HK-2 (cell line): ENCODE measurements at regions not wholly inside any gene's neighbourhood (a gene's known extent, or its start where the extent isn't known, plus 50 kb on each side); places are given as distances from the start of the nearest gene placed in this dataset.

Source experiments
- DNase-seq: peaks from one replicate; pipeline ENCODE4 v3.0.0-alpha.2; 2018; ENCODE audit not compliant: unreplicated experiment

DNA sequence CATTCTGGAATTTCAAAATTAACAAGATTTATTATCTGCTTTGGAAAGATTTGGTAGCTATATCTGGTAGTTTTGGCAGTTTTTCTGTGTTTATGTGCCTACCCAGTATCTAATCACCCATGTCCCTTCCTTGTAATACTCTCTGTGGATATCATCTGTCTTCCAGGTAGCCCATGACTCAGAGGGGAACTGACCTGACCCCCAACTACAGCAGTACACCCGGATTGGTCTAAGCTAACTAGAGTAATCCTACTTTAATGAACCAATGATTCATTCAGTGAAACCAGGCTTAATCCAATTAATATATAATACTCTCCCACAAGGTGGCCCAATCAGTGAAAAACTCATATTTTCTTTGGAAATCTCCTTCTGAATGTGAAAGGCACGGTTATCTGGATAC is 295.3 kb upstream of the SULF2 start:
- DNase-seq, result no peak

DNA sequence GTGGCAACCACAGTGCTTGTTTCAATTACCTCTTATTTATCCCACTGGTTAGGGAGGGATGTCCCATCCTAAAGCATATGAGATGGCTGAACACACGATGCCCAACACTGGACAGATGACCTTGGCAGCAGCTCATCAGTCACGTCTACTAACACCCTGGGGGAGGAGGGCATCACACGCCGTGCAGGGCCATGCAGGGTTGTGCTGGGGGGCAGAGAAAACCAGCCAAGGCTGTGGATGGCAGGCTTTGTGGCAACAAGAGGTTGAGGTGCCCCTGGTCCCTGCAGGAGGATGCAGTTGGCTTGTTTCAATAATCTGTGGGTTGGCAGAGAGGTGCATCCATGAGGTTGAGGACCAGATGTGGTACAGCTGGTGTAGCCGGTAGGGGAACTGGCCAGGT is 293.7 kb upstream of the SULF2 start:
- no peak for DNase-seq

DNA sequence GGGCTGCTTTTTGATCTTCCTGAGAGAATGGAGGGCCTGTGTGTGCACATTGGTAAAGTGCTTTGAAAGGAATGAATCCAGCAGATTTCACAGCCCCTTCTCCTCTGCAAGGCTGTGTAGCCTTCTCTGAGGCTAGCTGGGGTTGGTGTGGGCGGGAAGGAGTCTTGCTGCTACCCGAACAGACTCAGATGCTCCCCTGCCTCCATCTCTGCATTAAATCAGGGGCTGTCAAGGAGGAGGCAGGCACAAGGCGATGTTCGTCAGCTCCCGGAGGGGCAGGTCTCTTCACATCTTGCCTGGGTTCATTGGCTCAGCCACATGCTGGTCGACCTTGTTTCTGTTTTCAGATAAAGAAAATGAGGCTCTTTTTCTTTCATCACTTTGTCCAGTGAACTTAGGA is 291.5 kb upstream of the SULF2 start:
- DNase-seq, result no peak

DNA sequence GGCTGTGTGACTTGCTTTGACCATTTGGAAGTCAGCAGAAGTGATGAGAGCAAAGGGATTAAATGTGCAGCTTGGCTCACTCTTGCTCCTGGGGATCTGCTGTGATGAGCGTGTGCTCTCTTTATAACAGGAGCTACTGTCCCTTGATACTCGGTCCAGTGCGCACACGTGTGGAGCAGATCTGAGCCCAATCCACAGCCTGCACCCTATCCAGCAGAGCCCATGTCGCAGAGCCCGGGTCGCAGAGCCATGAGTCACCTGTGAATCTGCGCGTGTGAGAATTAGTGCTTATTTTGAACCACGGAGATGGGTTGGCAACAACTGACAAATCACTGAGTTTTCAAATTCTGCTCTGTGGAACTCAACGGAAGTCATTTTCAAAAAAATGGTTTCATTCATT is 291.0 kb upstream of the SULF2 start:
- DNase-seq, result no peak

DNA sequence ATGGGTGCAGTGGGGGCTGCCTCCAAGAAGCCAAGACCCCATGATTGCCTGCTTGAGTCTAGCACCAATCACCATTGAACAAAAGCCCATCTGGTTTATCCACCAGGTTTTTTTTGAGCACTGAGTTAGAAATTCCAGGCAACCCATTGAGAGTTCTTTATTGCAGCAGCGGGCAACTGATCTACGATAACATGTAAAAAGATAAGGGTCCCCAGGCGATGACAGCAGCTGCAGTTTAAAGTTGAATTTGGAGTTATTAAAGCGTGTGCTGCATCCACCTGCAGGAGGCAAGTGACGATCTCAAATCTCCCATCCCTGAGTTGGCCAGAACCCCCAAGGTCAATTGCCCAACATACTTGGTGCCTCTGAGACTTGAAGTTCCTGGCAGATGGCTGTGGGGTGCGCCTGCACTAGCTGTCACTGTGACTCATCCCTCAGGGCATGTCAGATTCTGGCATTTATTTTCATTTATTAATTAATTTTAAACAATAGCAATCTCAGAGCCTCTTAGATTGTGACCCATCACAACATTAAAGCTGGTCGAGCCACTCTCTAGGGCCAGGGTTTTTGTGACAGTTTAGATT is 290.4 kb upstream of the SULF2 start:
- no peak for DNase-seq

DNA sequence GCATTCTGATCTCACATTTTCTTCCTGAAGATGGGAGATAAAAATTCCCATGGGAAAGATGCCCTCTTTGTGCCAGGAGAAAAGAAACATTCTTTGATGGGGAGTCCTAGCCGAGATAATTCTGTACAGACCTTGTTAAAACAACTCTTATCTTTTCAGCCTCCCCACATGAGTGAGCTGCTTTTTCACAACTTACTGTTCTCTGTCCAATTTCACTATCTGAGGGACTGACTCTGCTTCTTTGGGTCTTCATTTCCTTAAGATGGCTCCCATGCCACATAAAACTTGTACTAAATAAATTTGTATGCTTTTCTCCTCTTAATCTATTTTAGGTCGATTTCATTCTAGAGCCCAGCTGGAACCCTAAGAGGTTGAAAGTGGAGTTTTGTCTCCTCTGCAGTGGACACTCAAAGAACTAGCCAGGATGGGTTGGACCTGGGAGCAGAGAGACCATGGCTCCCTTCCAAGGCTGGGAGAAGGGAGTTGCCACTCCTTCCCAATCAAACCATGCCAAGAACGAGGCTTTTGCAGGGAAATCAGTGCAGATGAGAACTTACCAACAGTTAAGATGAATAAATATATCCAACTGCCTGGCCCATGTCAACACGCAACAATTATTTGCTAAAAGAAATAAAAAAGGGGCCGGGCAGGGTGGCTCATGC is 285.8 kb upstream of the SULF2 start:
- no peak for DNase-seq

DNA sequence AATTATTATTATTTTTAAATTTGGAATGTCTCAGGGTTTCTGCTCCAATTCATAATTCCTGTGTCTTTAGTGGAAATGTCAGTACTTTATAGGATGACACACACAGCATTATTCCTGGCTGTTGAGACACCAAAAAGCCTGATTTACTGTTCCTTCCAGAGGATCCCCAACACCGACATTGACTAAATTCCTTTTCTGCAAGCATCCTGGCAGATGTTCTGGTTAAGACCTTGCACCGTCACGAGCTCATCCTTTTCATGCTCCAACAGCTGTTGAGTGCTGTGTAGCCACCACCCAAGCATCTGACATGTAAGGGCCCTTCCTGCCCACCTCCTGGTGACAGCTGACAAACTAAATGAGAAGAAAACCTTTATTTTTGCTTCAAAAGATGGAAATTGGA is 284.3 kb upstream of the SULF2 start:
- DNase-seq, result no peak

DNA sequence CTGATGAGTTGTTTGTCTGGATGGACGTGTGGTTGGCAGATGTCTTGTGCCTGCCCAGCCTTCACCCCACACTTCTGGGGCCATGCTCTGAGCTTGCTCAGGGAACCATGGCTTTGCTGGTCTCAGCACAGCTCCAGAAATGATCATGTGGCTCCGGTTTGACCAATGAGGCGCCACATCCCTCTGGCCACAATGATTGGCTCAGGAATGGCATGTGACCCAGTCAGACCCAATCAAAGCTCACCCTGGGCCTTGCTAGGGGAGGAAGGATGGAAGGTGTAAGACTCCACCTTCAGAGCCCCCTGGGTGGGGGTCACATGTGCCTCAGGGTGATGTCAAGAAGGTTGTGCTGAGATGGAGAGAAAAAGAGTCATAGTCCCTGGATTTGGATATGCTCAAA is 281.6 kb upstream of the SULF2 start:
- DNase-seq, result no peak

DNA sequence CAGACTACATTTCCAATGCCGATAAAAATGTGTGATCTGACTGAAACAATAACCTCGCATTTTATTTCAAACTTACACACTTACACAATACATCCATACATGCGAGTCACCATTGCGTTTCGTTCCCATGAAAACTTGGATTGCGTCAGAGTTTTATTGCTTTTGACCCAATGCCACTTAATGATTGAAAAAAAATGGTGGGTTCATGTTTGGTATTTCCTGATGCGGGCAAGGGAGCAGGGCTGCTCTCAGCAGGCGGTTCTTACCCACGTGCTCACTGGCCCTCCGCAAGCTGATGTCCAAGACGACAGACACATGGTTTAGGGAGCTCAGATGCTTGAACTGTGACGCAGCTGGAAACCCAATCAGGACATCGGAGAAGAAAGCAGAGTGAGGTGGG is 281.0 kb upstream of the SULF2 start:
- DNase-seq, result no peak

DNA sequence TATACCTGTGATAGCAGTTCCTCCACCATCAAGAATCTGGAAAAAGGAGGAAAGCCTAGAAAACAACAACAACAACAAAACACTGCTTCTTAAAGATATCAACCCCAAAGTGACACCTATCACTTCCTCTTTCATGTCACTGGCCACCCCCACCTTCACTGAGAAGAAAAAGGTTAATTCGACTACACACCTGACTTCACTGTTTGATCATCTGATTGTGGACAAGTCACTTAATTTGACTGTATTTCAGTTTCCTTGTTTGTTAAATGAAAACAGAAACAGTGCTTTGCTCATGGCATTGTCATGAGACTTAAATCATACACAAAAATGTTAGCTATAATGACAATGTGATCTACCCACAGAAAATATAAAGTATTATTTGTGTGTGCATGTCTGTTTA is 280.6 kb upstream of the SULF2 start:
- no peak for DNase-seq

DNA sequence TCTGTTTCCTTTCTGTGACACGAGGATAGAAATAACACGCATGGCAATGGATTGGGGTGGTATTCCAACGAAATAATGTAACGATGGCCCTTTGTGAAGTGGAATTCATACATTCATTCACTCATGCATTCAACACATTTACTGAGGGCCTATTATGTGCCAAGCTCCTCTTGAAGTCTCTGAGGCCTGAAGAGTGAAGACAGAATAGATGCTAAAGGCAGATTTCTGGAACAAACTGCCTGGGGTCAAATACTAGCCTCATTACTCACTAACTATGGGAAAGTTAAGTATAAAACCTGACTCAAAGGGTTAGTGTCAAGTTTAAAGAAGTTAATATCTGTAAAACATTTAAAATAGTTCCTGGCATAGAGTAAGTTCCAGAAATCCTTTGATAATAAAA is 279.6 kb upstream of the SULF2 start:
- no peak for DNase-seq

DNA sequence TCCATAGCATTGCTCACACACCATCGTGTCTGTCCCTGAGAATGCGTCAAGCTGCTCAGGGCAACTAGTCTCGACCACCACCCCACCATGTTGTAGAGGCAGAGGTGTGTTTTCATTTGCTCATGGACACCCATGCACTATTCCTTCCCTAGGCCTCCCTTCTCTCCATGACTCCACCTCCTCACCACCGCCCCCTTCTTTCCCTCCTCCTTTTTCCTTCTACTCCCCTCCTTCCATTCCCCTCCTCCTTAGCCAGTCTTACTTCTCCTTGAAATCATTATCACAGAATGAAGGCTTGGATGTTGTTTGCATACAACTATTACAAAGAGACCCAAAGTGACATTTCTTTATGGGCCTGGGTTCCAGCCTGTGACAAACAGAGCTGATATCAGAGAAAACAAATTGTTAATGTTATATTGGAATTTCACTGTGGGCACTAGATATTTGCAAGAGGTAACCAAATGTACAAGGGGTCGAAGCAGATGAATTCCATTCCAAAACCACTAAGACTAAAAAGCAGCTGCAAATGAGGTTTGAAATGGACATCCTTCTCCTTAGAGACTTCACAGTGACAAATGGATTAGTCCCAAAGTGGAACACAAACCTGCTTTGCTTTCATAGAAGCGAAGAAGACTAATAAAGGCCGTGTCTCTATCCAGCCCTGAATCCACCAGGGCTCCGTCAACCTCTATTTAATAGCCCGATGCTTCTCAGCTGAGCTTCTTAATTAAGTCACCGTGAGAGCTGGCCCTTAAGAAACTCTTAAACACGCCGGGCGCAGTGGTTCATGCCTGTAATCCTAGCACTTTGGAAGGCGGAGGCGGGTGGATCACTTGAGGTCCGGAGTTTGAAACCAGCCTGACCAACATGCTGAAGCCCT is 275.8 kb upstream of the SULF2 start:
- DNase-seq, result no peak

DNA sequence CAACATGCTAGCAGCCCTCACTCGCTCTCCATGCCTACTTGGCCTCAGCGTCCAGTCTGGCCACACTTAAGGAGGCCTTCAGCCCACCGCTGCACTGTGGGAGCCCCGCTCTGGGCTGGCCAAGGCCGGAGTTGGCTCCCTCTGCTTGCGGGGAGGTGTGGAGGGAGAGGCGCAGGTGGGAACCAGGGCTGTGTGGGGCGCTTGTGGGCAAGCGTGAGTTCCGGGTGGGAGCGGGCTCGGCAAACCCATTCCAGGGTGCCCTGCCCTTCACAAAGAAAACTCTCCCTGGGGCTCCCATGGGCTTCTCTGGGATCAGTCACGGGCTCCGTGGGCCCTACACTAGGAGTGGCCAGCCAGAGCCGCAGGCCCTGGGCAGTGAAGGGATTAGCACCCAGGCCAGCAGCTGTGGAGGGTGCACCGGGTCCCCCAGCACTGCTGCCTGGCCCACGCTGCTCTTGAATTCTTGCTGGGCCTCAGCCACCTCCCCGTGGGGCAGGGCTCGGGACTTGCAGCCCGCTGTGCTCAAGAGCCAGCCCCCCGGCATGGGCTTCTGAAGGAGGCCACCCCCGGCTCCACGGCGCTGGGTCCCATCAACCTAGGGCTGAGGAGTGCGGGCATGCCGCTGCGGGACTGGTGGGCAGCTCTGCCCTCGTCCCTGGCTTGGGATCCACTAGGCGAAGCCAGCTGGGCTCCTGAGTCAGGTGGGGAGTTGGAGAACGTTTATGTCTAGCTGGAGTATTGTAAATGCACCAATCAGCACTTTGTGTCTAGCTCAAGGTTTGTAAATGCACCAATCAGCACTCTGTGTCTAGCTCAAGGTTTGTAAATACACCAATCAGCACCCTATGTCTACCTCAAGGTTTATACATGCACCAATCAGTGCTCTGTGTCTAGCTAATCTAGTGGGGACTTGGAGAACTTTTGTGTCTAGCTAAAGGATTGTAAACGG is 273.6 kb upstream of the SULF2 start:
- DNase-seq, result no peak

DNA sequence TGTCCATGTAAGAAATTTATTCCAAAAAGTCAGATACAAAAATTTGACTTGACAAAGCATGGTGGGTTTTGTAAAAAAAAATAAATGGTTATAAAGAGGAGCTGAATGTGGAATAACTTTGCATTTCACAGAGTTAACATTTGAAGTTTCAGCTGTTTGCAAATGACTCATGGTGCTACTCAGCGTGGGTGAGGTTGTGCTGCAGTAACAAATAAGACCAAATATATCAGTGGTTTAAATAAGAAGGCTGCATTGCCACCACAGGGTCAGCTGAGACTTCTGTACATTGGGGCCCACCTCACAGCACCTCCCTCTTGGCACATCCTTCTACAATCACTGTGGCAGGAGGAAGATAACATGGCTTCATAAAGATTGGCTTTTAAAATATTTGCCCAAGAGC is 272.5 kb upstream of the SULF2 start:
- DNase-seq, result no peak

DNA sequence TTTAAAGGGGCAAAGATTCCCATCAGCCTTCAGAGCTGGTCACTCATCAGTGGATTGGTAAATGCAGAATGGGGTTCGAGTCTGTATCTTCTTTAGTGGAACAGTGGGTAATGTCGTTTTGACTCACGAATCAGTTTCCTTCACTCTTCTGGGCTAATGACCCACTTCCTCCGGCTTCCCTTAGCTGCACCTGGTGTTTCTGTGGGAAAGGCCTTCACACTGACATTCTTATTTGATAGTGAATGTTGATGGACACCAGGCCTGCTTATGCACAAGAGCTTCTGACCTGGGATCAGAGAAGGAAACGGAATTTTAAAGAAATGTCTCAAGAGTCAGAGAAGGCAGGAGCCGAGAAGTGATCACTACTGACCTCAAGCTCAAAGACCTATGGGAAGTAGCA is 272.0 kb upstream of the SULF2 start:
- DNase-seq, result no peak

DNA sequence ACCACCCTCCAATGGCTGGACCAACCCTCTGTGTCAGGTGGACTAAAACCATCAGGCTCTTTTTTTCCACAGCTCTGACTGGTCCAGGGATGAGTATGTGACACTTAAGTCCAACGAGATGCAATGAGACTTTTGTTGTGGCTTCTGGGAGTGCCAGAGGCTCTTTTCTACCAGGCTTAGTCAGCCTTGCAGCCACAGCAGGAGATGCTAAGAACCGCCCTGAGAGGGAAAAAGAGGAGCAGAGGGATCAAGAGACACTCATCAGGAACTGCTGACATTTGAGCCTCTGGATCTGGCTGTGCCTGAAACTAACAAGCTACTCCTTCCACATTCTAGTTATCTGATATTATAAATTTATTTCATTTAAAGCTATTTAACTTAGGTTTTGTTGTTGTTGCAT is 270.9 kb upstream of the SULF2 start:
- DNase-seq, result no peak

DNA sequence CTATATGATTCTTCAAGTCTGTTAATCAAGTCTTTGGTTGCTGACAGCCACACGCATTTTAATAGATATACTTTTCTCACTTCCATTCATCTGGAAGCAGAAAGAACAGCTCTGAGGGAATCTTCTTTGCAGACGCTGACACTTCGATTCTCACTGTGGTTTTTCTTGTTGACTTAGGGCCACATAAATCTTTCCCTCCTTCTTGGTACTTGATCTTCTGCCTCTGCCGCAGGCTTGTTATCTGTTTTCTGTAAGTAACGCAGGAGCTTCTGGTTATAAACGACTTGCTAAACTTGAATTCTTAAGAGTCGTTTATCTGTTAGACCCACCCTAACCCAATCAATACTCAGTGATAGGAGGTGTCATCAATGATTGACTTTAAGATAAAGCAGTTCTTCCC is 268.8 kb upstream of the SULF2 start:
- DNase-seq, result no peak

DNA sequence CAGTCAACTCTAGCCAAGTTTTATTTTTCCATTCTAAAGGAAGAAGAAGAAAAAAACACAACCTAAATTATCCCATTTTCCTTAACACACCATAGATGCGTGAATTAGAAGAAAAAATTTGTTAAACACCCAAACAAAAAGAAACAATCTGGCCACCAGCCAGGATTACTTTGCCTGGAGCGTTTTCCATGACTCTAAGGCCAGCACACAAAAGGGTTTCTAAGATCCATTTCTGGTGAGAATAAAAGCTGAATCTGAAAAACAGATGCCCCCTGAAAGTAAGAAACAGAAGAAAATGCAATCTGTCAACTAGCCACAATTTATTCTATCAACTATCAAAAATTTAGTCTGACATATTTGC is 267.2 kb upstream of the SULF2 start:
- no peak for DNase-seq

DNA sequence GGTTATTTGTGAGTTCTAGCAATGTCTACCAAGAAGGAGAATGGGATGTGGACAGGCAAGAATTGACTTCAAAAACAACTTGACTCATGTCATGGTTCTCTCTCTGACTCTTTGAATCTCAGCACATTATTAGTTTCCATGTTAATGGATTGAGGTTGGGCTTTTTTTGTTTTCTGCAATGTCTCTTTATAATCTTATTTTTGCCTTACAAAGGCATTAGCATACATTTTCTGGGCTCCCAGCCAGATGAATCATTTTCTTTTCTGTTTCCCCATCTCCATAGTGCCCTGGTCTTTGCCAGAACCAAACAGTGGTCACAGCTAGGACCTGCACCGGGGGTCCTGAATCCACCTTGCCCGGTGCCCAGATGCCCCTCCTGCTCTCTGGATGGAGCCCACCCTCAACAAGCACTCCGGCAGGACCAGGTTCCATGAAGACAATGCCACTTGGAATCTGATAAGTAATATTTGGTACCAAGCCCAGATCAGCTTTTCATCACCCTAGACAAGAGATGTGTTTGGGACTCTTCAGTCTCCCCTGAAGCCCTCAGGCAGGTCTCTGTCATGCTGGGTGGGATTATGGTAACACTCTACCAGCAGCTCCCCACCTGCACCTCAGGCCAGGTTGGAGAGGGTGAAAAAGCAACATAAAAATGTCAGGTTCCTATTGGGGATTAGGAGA is 266.7 kb upstream of the SULF2 start:
- no peak for DNase-seq

DNA sequence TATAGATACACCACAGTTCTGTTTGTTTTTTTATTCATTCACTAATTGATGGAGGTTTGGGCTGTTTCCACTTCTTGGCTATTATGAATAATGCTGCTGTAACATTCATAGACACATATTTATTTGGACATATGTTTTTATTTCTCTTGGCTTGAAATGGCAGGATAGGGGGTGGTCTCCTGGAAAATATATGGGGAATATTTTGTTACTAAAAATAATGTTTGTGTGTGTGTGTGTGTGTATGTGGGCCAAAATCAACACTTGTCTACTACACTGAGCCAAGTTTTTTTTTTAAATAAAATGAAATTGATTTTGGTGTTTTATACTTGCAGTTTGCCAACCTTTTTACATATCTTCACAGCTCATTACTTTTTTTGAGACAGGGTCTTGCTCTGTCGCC is 264.4 kb upstream of the SULF2 start:
- DNase-seq, result no peak

DNA sequence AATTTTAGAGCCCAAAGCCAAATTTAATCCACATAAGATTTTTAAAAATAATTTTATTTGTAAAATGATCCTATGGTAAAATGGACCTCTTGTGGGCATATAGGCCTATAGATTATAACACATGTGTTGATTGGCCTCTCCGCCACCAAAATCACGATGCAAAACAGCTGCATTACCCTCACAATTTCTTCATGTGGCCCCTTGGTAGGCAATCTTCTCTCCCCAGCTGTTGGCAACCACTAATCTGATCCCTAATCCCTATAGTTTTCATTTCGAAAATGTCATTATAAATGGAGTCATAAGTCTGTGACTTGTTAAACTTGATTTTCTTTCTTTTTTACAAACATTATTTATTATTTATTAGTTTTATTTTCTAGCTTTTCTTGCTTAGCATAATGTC is 263.9 kb upstream of the SULF2 start:
- no peak for DNase-seq

DNA sequence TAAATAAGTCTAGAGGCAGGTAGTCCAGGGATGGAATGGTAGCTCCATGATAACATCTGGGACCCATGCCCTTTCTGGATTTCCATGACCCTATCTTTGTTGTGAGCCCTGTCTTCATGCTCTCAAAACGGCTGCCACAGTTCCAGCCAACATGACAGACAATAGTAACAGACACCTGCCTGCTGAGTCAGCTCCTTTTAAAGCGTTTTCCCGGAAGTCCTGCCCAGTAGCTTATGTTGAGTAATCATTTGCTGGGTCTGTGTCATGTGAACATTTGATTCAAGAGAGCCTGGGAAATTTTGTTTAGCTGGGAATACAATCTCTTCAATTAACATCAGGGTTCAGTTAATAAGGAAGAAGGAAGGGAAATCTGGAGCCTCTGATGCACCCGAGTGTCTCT is 262.2 kb upstream of the SULF2 start:
- DNase-seq, result no peak
